Neural progenitor cell (in vitro differentiated cells): ENCODE measurements at regions not wholly inside any gene's neighbourhood (a gene's known extent, or its start where the extent isn't known, plus 50 kb on each side); places are given as distances from the start of the nearest gene placed in this dataset.

Source experiments
- CTCF ChIP-seq: fragments of 200-600 bp; sonication (generic); IDR thresholded peaks from 2 replicates; pipeline ENCODE4 v1.5.1; 2017; ENCODE audit warnings: antibody characterized with exemption, mild to moderate bottlenecking
- EZH2 ChIP-seq: fragments of 200-600 bp; sonication (generic); IDR thresholded peaks from 2 replicates; pipeline ENCODE4 v1.6.1; 2017; ENCODE audit warnings: antibody characterized with exemption, mild to moderate bottlenecking, moderate library complexity
- EZH2phosphoT487 ChIP-seq: fragments of 200-600 bp; sonication (generic); IDR thresholded peaks from 2 replicates; pipeline ENCODE4 v1.6.1; 2017; ENCODE audit warnings: antibody characterized with exemption

GRCh38 chr10:106440767-106441166 is 723.7 kb downstream of the SORCS1 start:
- TF ChIP-seq EZH2 = no peak
- TF ChIP-seq CTCF = no peak
- TF ChIP-seq EZH2phosphoT487 = no peak
